OCI-LY3 (cell line): ENCODE measurements at regions not wholly inside any gene's neighbourhood (a gene's known extent, or its start where the extent isn't known, plus 50 kb on each side); places are given as distances from the start of the nearest gene placed in this dataset.

ENCODE experiments used
- CTCF ChIP-seq: fragments of 200-600, 300-600 bp; sonication (generic); IDR thresholded peaks from 2 replicates; pipeline ENCODE4 v1.5.1; 2014; ENCODE audit warnings: antibody characterized with exemption, low read length, low read depth
- EZH2phosphoT487 ChIP-seq: fragments of 200-600 bp; shearing (Covaris generic); IDR thresholded peaks from 2 replicates; pipeline ENCODE4 v1.6.1; 2018; ENCODE audit warnings: antibody characterized with exemption, mixed run types, low read depth

GRCh38 chr9:33676746-33677505, 118.4 kb upstream of the PRSS3 start:
- TF ChIP-seq CTCF = no peak
- TF ChIP-seq EZH2phosphoT487 = no peak
